IMR-90 (cell line): ENCODE measurements at regions not wholly inside any gene's neighbourhood (a gene's known extent, or its start where the extent isn't known, plus 50 kb on each side); places are given as distances from the start of the nearest gene placed in this dataset.

Source experiments
- ATAC-seq: fragments of 200-7000 bp; cut with Tn5 transposase; 2 replicates; pipeline ENCODE4 v1.9.1; 2020; ENCODE audit warnings: low read depth, mild to moderate bottlenecking, moderate library complexity
- BruUV-seq: library from RNA; stranded (reverse); fragments of 400-500 nt; replicated peaks from 2 replicates; lab custom pipeline; 2021; lab: Mats Ljungman, UMichigan
- CTCF ChIA-PET: fragments of 300-600 bp; formaldehyde crosslinking; extraction: SDS; loops from one replicate; lab custom pipeline; 2021; ENCODE audit warnings: antibody characterized with exemption; lab: Yijun Ruan, JAX
- POLR2A ChIA-PET: fragments of 300-600 bp; sonication (Branson Sonifier 250); formaldehyde crosslinking; loops from one replicate; lab custom pipeline; 2022; ENCODE audit warnings: antibody characterized with exemption; ENCODE audit not compliant: unreplicated experiment; lab: Charles Lee
- DNase-seq: peaks from one replicate; pipeline ENCODE4 v3.0.0; 2013
- H2AFZ ChIP-seq: replicated peaks from 2 replicates; pipeline ENCODE3; 2013; ENCODE audit warnings: low read length, mild to moderate bottlenecking; ENCODE audit not compliant: poor library complexity
- H2AK5ac ChIP-seq: 2 replicates; pipeline ENCODE4 v1.6.1; 2013; ENCODE audit warnings: low read depth, low read length, inconsistent platforms
- H2AK9ac ChIP-seq: replicated peaks from 2 replicates; pipeline ENCODE3; 2013; ENCODE audit warnings: mild to moderate bottlenecking, low read depth, low read length, moderate library complexity; ENCODE audit not compliant: poor library complexity
- H2BK120ac ChIP-seq: 2 replicates; pipeline ENCODE4 v1.6.1; 2013; ENCODE audit warnings: low read depth, low read length, inconsistent platforms
- H2BK15ac ChIP-seq: 3 replicates; pipeline ENCODE4 v1.6.1; 2013; ENCODE audit warnings: low read depth, low read length, inconsistent platforms
- H2BK20ac ChIP-seq: 2 replicates; pipeline ENCODE4 v1.6.1; 2013; ENCODE audit warnings: low read depth, mild to moderate bottlenecking, inconsistent platforms, low read length, moderate library complexity
- H2BK5ac ChIP-seq: 2 replicates; pipeline ENCODE4 v1.6.1; 2013; ENCODE audit warnings: mild to moderate bottlenecking, low read depth, low read length, inconsistent platforms; ENCODE audit not compliant: poor library complexity, severe bottlenecking
- H3K14ac ChIP-seq: replicated peaks from 2 replicates; pipeline ENCODE4 v1.6.1; 2013; ENCODE audit warnings: low read depth, low read length, inconsistent platforms
- H3K18ac ChIP-seq: 2 replicates; pipeline ENCODE4 v1.6.1; 2013; ENCODE audit warnings: low read depth, low read length, control low read depth
- H3K23ac ChIP-seq: 2 replicates; pipeline ENCODE4 v1.6.1; 2013; ENCODE audit warnings: low read depth, low read length, inconsistent platforms
- H3K27ac ChIP-seq: 2 replicates; pipeline ENCODE4 v1.5.1; 2013; ENCODE audit warnings: mild to moderate bottlenecking, control low read depth, low read length; ENCODE audit not compliant: insufficient read depth
- H3K27me3 ChIP-seq: 2 replicates; pipeline ENCODE4 v1.6.1; 2013; ENCODE audit warnings: low read length; ENCODE audit not compliant: control insufficient read depth, insufficient read depth
- H3K36me3 ChIP-seq: 2 replicates; pipeline ENCODE4 v1.6.1; 2013; ENCODE audit warnings: low read length, mixed read lengths; ENCODE audit not compliant: control insufficient read depth, insufficient read depth
- H3K4ac ChIP-seq: 2 replicates; pipeline ENCODE4 v1.6.1; 2013; ENCODE audit warnings: low read depth, low read length, inconsistent platforms
- H3K4me1 ChIP-seq: 2 replicates; pipeline ENCODE4 v1.6.1; 2013; ENCODE audit warnings: low read length, mixed read lengths; ENCODE audit not compliant: control insufficient read depth, insufficient read depth
- H3K4me2 ChIP-seq: 2 replicates; pipeline ENCODE4 v1.6.1; 2013; ENCODE audit warnings: low read depth, mild to moderate bottlenecking, control low read depth, low read length, moderate library complexity
- H3K4me3 ChIP-seq: 2 replicates; pipeline ENCODE4 v1.5.1; 2013; ENCODE audit warnings: low read depth, mild to moderate bottlenecking, control low read depth, low read length, moderate library complexity; ENCODE audit not compliant: insufficient read depth
- H3K56ac ChIP-seq: 2 replicates; pipeline ENCODE4 v1.6.1; 2013; ENCODE audit warnings: low read length, inconsistent platforms; ENCODE audit not compliant: insufficient read depth; ENCODE audit errors: extremely low read depth
- H3K79me1 ChIP-seq, 2 experiments: 2 replicates each; pipeline ENCODE4 v1.6.1; 2013; ENCODE audit warnings: low read length in 2 of 2, inconsistent platforms in 1 of 2, low read depth in 1 of 2
- H3K9ac ChIP-seq: 2 replicates; pipeline ENCODE4 v1.6.1; 2013; ENCODE audit warnings: low read depth, low read length, control low read depth
- H3K9me1 ChIP-seq: 2 replicates; pipeline ENCODE4 v1.6.1; 2013; ENCODE audit warnings: low read length, inconsistent platforms; ENCODE audit not compliant: insufficient read depth
- H3K9me3 ChIP-seq: 2 replicates; pipeline ENCODE4 v1.6.1; 2013; ENCODE audit warnings: low read length; ENCODE audit not compliant: control insufficient read depth, insufficient read depth
- H4K20me1 ChIP-seq: 2 replicates; pipeline ENCODE4 v1.6.1; 2013; ENCODE audit warnings: low read length, inconsistent platforms; ENCODE audit not compliant: insufficient read depth
- H4K5ac ChIP-seq: 2 replicates; pipeline ENCODE4 v1.6.1; 2013; ENCODE audit warnings: mild to moderate bottlenecking, low read depth, low read length, control low read depth
- H4K8ac ChIP-seq, 2 experiments: 2 replicates each; pipeline ENCODE4 v1.6.1; 2013; ENCODE audit warnings: low read depth in 2 of 2, low read length in 2 of 2, control low read depth in 1 of 2, inconsistent platforms in 1 of 2
- H4K91ac ChIP-seq: 2 replicates; pipeline ENCODE4 v1.6.1; 2013; ENCODE audit warnings: low read depth, low read length, inconsistent platforms; ENCODE audit not compliant: insufficient read depth
- CHD1 ChIP-seq: IDR thresholded peaks from 2 replicates; pipeline ENCODE4 v1.6.1; 2012; ENCODE audit warnings: low read depth, low read length, improper control_type of control experiment
- FOS ChIP-seq: fragments of 150-350 bp; IDR thresholded peaks from 2 replicates; pipeline ENCODE4 v1.6.1; 2016; ENCODE audit warnings: low read depth, low read length
- MAFK ChIP-seq: IDR thresholded peaks from 2 replicates; pipeline ENCODE4 v1.6.1; 2012; ENCODE audit warnings: low read depth, low read length, improper control_type of control experiment
- MAZ ChIP-seq: IDR thresholded peaks from 2 replicates; pipeline ENCODE4 v1.6.1; 2012; ENCODE audit warnings: low read depth, mild to moderate bottlenecking, low read length, improper control_type of control experiment, moderate library complexity, borderline replicate concordance
- MXI1 ChIP-seq: IDR thresholded peaks from 2 replicates; pipeline ENCODE4 v1.6.1; 2012; ENCODE audit warnings: low read depth, mild to moderate bottlenecking, low read length, moderate library complexity, borderline replicate concordance
- NFE2L2 ChIP-seq: fragments of 150-350 bp; IDR thresholded peaks from 2 replicates; pipeline ENCODE4 v1.6.1; 2016; ENCODE audit warnings: low read depth, mild to moderate bottlenecking, low read length
- RAD21 ChIP-seq: IDR thresholded peaks from 2 replicates; pipeline ENCODE4 v1.6.1; 2012; ENCODE audit warnings: low read length, improper control_type of control experiment
- RCOR1 ChIP-seq: IDR thresholded peaks from 2 replicates; pipeline ENCODE4 v1.6.1; 2012; ENCODE audit warnings: mild to moderate bottlenecking, low read length, improper control_type of control experiment; ENCODE audit not compliant: insufficient replicate concordance
- SMC3 ChIP-seq: fragments of 150-350 bp; IDR thresholded peaks from 2 replicates; pipeline ENCODE4 v1.6.1; 2016; ENCODE audit warnings: low read depth, mild to moderate bottlenecking, antibody characterized with exemption, low read length, moderate library complexity
- WGBS, 2 experiments: methylation state at CpG; one replicate each; pipeline versions ENCODE4 v1.1.5 to v1.1.7; 2013; ENCODE audit warnings: missing lambda C conversion rate in 2 of 2; ENCODE audit not compliant: insufficient read length in 1 of 2; ENCODE audit errors: extremely low coverage in 2 of 2; 5-methylcytosine and 5-hydroxymethylcytosine counted together
- dilution Hi-C: fragments of 300-500 bp; cut with HindIII; formaldehyde crosslinking; loops from one replicate; pipeline ENCODE4 v1.14.3; 2018; ENCODE audit warnings: low sequenced_read_pairs; ENCODE audit not compliant: unreplicated experiment
- in situ Hi-C: fragments of 300-500 bp; cut with MboI; formaldehyde crosslinking; loops from 3 replicates; pipeline ENCODE4 v1.14.3; 2019; ENCODE audit warnings: low sequenced_read_pairs, inconsistent platforms, mixed read lengths
- intact Hi-C: fragments of 100-400 bp; cut with micrococcal nuclease; formaldehyde crosslinking; loops from 2 replicates; pipeline ENCODE4 v1.10.0; 2022
- TF ChIP-seq, protein P1 (sequence below): fragments of 150-350 bp; IDR thresholded peaks from 2 replicates; pipeline ENCODE4 v1.6.1; 2016; ENCODE audit warnings: low read depth, mild to moderate bottlenecking, low read length, moderate library complexity, borderline replicate concordance
- TF ChIP-seq, protein P2 (sequence below): fragments of 150-350 bp; IDR thresholded peaks from 2 replicates; pipeline ENCODE4 v1.6.1; 2017; ENCODE audit warnings: mild to moderate bottlenecking, antibody characterized with exemption, low read length, low read depth
- TF ChIP-seq, protein P3 (sequence below): conservative IDR thresholded peaks from 2 replicates; pipeline ENCODE4 v1.5.1; 2012; ENCODE audit warnings: mild to moderate bottlenecking, low read depth, low read length, improper control_type of control experiment

DNA sequence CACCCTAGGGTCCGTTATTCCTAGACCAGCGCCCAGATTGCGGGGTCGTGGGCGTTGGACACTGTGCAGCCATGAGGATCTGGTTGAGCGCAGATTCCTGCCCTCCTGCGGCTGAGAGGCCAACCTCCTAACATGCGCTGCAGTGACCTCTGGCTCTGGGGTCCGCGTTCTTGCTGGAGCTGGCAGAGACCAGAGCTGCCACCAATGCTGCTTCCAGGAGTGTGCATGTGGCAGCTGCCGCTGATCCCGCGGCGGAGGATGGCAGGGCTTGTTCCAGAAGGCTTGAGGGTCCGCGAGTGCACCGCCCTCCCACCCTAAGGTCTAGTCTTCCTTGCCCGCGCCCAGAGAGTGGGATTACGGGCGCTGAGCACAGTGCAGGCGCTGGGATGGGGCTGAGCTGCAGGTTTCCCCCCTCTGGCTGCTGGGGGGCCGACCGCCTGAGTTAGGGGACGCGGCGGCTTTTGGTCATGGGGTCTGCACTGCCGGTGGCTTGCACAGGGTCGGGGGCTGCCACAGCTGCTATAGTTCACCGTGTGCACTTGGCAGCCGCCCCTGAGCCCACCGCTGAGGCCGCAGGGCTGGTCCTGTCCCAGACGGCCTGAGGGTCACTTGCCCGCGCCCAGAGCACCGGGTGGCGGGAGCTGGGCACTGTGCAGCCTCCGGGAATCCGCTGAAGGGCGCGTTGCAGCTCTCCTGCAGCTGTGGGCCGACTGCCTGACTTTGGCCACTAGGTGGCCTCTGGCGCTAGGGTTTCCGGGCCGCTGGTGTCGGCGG lies 145.9 kb downstream of the CCDC74A start (continued):
- TF ChIP-seq RCOR1 (no peak), NFE2L2 (no peak)

DNA sequence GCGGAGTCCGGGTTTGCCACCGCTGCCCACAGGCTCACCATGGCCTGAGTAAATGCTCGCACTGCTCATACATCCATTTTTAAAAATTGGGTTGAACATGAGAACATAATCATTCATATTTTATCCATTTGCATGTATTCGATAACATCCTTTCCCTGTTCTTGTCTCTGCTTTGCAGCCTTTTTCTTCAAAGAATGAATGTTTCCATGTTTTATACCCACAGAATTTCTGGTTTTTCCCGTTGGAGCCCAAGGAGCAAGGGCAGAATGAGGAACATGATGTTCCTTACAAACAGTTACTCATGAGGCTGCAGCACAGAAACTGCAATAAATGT lies 146.5 kb downstream of the CCDC74A start:
- ChIA-PET CTCF (interaction anchor here (1.1 to 1.4 kb wide), 2 partner anchors 11 to 128 kb away, joined by 5 to 6 read pairs; no protein-coding TSS in a partner anchor), POLR2A (no interaction called here)
- ATAC-seq (no peak), DNase-seq (no peak)
- Histone ChIP-seq H4K5ac (no peak overlapping the region), H3K18ac (no peak overlapping the region), H3K23ac (no peak overlapping the region), H3K4ac (no peak overlapping the region), H2BK5ac (no peak overlapping the region), H3K9me3 (peaks cover 3% of the 10 kb centered on the region; the same call in 1 of the 2 replicates), H3K79me1 (no peaks in the 10 kb centered on the region), H3K14ac (no peak overlapping the region), H3K9ac (no peak overlapping the region), H2AFZ (no peak overlapping the region), H2BK20ac (no peak overlapping the region), H4K20me1 (no peaks in the 10 kb centered on the region), H4K91ac (no peak overlapping the region), H2AK5ac (no peak overlapping the region), H4K8ac (no peak overlapping the region), H2BK15ac (no peak overlapping the region), H3K4me2 (no peak overlapping the region), H3K36me3 (no peaks in the 10 kb centered on the region), H3K9me1 (no peaks in the 10 kb centered on the region), H3K4me1 (peaks cover 11% of the 10 kb centered on the region), H3K27ac (no peak overlapping the region), H3K56ac (no peak overlapping the region), H2BK120ac (no peak overlapping the region), H3K27me3 (no peaks in the 10 kb centered on the region; the same call in 1 of the 2 replicates), H2AK9ac (no peak overlapping the region), H3K4me3 (no peak overlapping the region)
- no TSS peak for BruUV-seq
- WGBS, 2 experiments = 0% methylated on average over 1 of the region's 6 CpGs; no CpG with 5 or more reads in 1 of the 2 experiments
- dilution Hi-C loops = no loop called here
- in situ Hi-C loops = loop anchor here (10.0 kb wide), 1 partner anchor 259 kb away; no protein-coding TSS in a partner anchor
- intact Hi-C loops = loop anchor here (1.0 to 5.0 kb wide), 3 partner anchors 128 to 519 kb away; no protein-coding TSS in a partner anchor
- TF ChIP-seq FOS (no peak), RCOR1 (no peak), MXI1 (no peak), CHD1 (no peak), RAD21 (no peak), NFE2L2 (no peak), SMC3 (no peak), MAFK (no peak), MAZ (no peak)
- TF ChIP-seq, protein P1, sequence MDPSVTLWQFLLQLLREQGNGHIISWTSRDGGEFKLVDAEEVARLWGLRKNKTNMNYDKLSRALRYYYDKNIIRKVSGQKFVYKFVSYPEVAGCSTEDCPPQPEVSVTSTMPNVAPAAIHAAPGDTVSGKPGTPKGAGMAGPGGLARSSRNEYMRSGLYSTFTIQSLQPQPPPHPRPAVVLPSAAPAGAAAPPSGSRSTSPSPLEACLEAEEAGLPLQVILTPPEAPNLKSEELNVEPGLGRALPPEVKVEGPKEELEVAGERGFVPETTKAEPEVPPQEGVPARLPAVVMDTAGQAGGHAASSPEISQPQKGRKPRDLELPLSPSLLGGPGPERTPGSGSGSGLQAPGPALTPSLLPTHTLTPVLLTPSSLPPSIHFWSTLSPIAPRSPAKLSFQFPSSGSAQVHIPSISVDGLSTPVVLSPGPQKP = no peak
- TF ChIP-seq, protein P2, sequence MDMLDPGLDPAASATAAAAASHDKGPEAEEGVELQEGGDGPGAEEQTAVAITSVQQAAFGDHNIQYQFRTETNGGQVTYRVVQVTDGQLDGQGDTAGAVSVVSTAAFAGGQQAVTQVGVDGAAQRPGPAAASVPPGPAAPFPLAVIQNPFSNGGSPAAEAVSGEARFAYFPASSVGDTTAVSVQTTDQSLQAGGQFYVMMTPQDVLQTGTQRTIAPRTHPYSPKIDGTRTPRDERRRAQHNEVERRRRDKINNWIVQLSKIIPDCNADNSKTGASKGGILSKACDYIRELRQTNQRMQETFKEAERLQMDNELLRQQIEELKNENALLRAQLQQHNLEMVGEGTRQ = no peak
- TF ChIP-seq, protein P3, sequence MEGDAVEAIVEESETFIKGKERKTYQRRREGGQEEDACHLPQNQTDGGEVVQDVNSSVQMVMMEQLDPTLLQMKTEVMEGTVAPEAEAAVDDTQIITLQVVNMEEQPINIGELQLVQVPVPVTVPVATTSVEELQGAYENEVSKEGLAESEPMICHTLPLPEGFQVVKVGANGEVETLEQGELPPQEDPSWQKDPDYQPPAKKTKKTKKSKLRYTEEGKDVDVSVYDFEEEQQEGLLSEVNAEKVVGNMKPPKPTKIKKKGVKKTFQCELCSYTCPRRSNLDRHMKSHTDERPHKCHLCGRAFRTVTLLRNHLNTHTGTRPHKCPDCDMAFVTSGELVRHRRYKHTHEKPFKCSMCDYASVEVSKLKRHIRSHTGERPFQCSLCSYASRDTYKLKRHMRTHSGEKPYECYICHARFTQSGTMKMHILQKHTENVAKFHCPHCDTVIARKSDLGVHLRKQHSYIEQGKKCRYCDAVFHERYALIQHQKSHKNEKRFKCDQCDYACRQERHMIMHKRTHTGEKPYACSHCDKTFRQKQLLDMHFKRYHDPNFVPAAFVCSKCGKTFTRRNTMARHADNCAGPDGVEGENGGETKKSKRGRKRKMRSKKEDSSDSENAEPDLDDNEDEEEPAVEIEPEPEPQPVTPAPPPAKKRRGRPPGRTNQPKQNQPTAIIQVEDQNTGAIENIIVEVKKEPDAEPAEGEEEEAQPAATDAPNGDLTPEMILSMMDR = no peak
